OCI-LY1 (cell line): ENCODE measurements at regions not wholly inside any gene's neighbourhood (a gene's known extent, or its start where the extent isn't known, plus 50 kb on each side); places are given as distances from the start of the nearest gene placed in this dataset.

Experiments
- EZH2 ChIP-seq: fragments of 200-600 bp; sonication (generic), shearing (Covaris generic); IDR thresholded peaks from 2 replicates; pipeline ENCODE4 v1.8.0; 2017; ENCODE audit warnings: borderline replicate concordance, mixed run types, mild to moderate bottlenecking, antibody characterized with exemption, low read length, moderate library complexity, mixed read lengths
- TF ChIP-seq, protein P1 (sequence below): fragments of 200-600 bp; sonication (generic), shearing (Covaris generic); IDR thresholded peaks from 2 replicates; pipeline ENCODE4 v1.5.1; 2017; ENCODE audit warnings: mild to moderate bottlenecking, antibody characterized with exemption, low read length, moderate library complexity, mixed read lengths

DNA sequence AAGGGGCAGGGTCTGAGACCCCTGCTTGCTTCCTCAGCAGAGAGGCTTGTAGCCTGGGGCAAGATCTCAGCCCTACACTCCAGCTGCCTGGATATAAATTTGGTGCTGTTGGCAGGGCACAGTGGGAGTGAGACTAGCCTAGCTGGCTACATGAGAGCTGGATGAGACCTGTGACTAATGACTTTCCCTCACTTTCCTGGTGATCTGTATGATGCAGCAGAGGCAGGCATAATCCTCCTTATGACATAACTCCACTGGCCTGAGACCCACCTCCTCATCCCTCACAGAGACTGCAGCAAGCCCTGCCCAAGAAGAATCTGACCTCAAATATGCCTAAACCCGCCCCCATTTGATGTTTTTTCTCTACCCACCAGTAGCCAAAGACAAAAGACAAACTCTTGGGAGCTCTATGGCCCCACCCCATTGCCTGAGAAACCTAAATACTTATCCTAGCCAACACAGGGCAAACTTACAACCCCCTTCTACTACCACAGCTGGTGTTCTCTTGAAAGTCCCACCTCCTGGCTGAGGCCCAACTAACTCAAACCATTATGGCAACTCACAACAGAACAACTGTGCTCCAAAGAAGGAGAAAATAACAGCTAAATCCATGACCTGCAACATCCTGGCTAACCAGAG, 102.7 kb downstream of the NR4A2 start:
- TF ChIP-seq, protein P1, sequence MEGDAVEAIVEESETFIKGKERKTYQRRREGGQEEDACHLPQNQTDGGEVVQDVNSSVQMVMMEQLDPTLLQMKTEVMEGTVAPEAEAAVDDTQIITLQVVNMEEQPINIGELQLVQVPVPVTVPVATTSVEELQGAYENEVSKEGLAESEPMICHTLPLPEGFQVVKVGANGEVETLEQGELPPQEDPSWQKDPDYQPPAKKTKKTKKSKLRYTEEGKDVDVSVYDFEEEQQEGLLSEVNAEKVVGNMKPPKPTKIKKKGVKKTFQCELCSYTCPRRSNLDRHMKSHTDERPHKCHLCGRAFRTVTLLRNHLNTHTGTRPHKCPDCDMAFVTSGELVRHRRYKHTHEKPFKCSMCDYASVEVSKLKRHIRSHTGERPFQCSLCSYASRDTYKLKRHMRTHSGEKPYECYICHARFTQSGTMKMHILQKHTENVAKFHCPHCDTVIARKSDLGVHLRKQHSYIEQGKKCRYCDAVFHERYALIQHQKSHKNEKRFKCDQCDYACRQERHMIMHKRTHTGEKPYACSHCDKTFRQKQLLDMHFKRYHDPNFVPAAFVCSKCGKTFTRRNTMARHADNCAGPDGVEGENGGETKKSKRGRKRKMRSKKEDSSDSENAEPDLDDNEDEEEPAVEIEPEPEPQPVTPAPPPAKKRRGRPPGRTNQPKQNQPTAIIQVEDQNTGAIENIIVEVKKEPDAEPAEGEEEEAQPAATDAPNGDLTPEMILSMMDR: no peak
- TF ChIP-seq EZH2: no peak
